T-helper 9 cell (primary cell): ENCODE measurements at regions not wholly inside any gene's neighbourhood (a gene's known extent, or its start where the extent isn't known, plus 50 kb on each side); places are given as distances from the start of the nearest gene placed in this dataset.

ENCODE experiments used
- DNase-seq: peaks from one replicate; pipeline ENCODE4 v3.0.0-alpha.2; 2020

DNA sequence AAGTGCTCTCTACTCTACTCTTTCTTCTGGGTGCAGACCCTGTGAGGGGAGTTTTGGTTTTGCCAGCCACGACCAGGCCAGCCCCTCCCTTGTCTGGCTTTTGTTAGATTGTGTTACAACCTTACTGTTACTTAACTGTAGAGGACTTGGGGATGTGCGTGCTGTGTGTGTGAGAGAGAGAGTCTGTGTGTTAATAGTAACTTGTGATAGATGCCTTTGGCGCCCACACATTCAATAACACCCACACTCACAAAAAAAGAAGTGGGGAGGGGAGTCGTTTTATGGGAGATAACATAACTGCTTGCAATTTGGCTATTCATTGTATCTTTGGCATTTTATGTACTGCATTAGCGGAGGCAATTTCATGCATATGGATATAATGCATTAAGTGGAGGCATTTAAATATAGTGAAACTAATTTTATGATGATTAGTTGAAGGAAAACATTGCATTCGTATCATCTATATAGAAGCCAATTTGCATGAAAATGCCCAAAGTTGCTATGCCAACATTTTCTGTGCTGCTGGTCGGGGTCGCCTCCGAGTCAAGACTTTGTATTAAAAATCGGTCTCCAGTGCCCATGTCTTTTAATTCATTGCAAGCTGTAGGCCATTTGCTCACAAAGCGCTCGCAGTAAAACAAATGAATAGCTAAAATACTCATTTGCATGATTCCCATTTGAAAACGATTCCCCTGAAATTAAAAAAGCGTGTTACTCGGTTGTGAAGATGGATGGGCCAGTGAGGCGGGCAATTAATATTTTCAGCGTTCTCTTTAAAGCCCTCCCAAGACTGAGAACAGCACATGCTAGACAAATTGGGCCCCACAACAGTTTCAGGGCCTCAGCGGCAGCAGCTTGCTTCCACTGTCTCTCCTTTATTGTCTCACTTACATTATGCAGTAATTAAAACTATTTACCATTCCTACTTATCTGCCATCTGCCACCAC is 158.5 kb upstream of the SMAD3 start:
- DNase-seq: no peak

DNA sequence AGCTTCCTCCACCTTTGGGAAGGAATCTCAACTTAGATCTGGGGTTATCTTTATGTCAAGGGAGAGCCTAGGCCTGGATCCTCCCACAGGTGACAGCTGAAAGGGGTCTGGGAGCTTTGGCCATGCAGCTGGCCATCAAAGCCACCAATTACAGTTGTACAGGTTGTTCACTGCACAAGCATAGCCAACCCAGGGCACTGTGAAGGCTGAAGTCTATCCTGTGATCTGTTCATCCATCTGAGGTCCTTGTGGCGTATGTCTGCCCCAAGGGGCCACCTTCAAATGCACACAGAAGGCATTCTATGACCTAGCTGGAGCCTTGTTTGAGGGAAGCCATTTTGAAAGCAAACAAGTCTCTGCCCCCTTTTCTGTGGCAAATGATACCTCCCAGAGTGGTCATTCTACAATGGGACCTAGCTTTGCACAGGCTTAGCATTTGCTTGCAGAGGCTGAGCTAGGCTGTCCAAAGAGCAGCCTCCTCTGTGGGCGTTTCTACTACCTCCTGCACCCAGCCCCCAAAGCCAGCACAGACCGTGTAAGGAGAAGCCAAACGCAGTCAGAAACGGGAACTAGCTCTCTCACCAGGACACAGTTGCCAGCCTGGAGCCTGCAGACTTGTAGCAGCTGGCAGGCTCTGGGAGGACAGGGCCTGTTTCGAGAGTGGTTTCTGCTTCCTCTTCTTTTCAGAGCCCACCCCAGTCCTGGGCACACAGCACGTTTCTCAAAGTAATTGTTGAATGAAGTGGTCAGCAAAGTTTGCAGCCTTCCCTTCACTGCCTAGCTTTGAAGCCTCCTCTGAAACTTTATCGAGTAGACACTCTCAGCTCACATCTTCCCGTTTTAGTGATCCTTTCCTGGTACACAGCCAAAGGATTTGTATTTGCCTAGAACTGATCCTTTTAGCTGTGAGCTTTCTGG is 157.3 kb upstream of the SMAD3 start:
- DNase-seq: no peak

DNA sequence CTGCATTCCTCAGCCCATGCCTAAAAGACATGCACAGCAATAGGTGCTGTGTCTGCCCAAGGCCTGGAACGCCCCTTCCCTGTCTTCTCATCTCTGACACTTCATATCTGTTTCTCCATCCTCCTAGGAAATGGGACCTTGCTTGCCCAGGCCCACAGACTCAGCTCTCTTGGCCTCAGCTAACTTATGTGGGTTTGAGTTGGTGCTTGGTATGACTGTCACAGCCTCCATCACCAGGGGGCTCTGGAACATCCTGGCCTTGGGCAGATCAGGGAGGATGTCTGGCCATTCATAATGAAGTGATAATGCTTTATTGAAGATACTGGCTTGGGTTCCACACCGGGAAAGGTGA is 156.7 kb upstream of the SMAD3 start:
- DNase-seq: no peak

GRCh38 chr15:66909381-66909890 is 156.0 kb upstream of the SMAD3 start:
- no peak for DNase-seq

DNA sequence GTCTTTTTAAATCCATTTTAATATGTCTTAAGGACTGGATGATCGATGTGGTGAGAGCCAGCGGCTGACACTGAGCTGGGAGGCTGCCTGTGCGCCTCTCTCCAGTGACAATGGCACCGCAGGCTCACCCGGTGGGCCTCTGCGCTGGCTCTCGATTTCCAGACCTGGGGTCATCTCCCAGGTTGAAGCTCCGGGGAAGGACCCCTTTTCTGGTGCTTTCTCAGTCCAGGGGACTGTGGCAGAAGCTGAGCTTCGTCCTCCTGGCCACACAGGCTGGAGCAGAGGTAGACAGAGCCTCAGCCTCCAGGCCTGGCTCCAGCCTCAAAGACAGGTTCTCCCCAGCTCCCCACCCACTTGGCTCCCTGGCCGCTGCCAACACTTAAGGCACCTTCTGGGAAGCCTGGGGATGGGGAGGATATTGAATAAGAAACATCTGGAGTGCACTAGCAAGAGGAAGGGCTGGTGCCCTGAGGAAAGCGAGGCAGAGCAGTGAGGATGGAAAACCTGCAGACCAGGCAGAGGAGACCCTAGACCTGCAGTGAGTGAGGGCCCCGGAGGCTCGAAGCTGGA is 154.2 kb upstream of the SMAD3 start:
- DNase-seq: no peak

GRCh38 chr15:66912001-66912400 is 153.4 kb upstream of the SMAD3 start:
- no peak for DNase-seq

- no peak for DNase-seq
Measured at GRCh38 chr15:66912441-66912840, 153.0 kb upstream of the SMAD3 start.

- no peak for DNase-seq
Measured at GRCh38 chr15:66917904-66918448, 147.4 kb upstream of the SMAD3 start.

GRCh38 chr15:66919421-66919820 is 146.0 kb upstream of the SMAD3 start:
- DNase-seq: no peak

- DNase-seq: no peak
Measured at GRCh38 chr15:66921319-66921915, 144.0 kb upstream of the SMAD3 start.

DNA sequence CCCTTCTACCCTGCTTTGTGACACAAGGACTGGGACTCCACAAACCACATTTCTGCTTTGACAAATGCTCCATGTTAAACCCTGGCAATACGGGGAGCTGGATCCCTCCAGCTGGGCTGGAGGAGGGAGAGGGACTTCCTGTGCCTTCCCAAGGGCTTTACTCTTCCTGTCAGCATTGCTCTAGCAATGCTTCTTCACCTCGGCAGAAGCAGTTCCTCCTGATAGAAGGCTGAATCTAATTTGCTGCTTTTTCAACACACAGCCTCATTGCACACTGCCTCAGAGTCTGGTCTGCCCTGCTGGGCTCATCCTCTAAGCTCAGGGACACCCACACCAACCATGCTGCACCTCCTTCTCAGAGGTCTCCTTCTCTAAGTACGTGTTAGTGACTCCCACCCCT is 142.8 kb upstream of the SMAD3 start:
- DNase-seq: no peak

DNA sequence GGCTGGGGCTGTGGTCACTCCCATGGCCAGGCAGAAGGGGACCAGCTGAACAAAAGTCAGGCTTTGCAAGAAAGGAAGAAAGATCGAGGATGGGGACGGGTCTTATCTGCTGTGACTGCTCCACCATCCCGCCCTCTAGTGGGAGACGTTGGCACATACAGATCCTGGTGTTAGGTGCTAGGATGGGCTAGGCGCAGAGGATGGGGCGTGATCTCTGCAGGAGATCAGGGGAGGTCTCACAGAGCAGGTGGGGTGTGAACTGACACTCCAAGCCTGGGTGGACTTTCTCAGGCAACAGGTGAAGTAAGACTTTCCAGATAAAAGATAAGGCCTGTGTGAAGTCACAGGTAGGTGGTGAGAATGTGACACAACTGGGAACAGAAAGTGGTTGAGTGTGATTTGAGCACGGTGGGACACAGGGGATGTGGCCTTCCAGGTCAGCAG is 141.9 kb upstream of the SMAD3 start:
- DNase-seq: no peak

- DNase-seq: no peak
Measured at GRCh38 chr15:66924889-66925288, 140.5 kb upstream of the SMAD3 start.

DNA sequence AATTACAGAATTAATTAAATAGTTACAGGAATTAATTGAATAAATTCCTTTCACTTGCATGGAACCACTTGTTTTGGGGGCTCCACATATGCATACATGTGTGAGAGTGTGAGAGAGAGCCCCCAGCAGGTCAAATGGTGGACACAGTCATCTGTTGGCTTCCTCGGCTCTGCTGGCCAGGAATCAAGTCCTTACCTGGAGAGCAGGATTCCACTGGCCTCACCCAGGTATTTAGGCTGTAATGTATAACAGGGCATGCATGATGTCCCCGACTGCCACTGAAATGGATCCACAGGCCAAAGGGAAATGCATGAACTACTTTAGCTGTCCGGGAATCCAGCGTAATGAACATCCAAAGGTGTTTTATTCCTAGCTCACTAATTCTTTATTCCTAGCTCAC is 139.7 kb upstream of the SMAD3 start:
- DNase-seq: no peak

DNA sequence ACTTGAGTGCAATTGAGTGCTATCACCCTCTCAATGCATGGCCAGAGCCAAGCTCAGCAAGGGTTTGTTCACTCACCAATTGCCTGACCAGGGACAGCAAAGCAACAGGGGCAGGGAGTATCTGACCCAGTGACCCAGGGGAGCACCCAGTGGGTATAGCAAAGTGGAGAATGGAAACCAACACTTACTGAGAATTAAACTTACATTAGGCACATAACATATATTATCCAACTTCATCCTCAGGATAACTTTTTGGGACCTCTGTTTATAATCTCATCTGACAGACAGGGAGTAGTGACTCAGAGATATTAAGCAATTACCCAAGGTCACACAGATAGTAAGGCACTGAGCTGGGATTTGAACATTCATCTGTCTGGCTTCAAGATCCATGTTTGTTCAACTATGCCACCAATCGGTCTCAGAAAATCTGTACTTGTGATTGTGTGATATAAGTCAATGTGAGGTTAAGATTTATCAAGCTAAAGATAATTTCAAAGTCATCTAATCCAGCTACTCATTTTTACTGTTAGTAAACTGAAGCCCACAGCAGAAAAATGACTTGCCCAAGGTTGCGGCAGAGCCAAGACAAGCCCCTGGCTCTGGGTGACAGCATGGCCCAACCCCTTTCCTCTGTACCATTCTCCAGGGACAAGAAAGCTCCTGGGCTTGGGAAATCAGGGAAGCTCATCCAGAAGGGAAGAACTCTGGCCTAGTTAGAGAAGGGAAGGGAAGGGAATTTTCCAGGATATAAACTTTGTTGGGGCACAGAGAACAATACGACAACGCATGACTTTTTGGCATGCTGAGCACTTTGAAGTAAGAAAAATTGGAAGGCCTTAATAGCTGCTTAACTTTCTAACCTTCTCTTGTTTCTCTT is 138.0 kb upstream of the SMAD3 start:
- no peak for DNase-seq

- no peak for DNase-seq
Measured at GRCh38 chr15:66928101-66928500, 137.3 kb upstream of the SMAD3 start.

GRCh38 chr15:66928784-66929183 is 136.6 kb upstream of the SMAD3 start:
- no peak for DNase-seq

DNA sequence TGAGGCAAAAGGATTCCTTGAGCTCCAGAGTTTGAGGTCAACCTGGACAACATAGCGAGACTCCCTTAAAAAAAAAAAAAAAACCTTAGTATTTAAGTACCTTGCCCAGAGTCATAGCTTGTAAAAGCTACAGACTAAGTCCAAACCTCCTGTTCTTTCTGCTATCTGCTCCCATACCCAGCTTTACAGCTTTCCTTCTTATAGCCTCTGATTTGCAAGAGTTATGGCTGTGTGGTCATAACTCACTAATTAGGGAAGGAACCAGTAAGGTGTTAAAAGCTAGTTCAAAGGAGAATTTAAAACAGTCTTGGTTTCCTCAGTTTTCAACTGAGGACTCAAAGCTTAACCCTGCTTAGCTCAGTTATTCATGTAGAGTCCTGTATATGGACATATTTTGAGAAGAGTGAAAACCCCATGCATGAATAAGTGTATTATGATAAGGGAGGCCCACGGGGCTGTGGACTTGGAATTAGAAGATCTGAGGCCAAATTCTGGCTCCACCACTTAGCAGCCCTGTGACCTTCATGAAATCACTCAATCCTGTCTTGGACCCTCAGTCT is 135.5 kb upstream of the SMAD3 start:
- DNase-seq: no peak

DNA sequence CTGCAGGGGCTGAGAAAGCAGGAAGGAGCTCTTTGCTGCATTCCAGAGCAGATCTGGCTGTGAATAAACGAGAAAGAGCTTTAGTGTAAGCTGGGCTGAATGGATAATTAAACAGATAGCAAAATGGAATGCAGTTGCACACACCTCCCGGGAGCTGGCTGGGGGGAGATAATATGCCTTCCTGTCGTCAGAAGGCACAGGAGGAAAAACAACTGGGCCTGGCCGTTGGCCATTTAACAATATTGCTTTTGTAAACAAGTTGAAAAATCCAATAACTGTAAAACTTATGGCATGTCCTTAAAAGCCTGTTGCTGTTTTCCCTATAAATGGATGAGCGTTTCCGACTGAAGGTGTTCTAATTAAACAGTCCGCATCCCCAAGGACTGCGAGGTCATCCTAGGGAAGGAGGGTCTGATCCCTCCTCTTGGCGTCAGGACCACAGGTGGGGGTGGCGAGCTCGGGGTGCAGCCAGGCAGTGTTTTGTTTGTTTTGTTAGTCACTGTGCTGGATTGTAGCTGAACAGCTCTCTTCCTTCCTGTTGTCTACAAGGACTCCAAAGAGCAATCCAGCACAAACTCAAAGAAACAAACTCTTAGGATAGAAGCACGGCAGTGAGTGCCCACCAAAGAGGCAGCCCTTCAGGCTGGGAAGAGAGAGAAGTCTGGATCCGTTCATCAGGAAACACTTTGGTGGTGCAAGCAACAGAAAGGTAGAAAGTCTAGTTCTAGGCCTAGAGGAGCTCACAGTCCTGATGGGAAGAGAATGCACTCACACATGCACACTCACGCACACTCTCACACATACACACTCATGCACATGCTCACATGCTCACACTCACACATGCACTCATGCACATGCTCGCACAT is 133.4 kb upstream of the SMAD3 start:
- DNase-seq: no peak

GRCh38 chr15:66932634-66933024 is 132.8 kb upstream of the SMAD3 start:
- DNase-seq: no peak
